ENCODE measurements at regions not wholly inside any gene's neighbourhood (a gene's known extent, or its start where the extent isn't known, plus 50 kb on each side); places are given as distances from the start of the nearest gene placed in this dataset.
A peak's percentile ranks its signal among the peaks of the same experiment; 100 is the strongest.

DNA sequence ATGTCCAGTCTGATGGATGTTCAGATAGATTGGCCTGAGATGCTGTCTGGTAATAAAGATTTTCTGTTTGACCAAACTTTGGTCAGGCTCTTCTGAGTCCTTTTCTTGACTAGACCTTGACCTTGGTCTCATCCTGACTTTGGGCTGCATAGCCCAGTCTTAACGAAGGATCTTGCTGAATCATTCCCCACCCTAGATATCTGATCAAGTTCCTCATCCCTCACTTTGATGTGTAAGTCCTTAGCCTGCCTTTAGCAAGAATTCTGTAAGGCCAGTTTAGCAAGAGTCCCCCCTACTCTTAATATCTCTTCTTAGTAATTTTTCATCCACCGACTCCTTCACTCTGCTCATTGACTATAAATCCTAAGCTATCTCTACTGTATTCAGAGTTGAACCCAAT, 244.4 kb upstream of the JADE1 start:
- no peak for DNase-seq

DNA sequence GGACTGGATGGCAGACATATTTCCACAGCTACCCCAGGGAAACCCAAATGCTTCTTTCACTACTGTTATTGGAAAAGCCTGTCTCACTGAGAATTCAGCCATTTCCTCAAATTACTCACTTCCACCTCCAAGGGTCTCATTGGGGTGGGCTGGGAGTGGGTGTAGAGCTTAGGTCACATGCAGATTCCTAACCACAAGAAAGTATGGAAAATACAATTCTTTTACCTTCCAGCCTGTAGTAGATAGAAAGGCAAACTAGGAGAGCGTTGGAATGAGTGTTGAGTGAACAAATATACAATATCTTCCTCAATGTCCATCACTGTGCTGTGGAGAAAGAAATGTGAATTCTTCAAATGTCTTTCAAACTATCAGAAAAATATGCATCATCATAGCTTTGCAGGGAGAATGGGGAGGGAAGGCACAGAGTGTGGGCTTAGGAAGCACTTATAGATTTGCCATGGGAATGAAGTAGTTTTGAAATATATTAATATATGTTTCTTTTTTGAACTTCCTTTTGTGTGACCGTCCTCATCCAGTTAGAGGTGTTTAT, 245.3 kb upstream of the JADE1 start:
- no peak for DNase-seq

DNA sequence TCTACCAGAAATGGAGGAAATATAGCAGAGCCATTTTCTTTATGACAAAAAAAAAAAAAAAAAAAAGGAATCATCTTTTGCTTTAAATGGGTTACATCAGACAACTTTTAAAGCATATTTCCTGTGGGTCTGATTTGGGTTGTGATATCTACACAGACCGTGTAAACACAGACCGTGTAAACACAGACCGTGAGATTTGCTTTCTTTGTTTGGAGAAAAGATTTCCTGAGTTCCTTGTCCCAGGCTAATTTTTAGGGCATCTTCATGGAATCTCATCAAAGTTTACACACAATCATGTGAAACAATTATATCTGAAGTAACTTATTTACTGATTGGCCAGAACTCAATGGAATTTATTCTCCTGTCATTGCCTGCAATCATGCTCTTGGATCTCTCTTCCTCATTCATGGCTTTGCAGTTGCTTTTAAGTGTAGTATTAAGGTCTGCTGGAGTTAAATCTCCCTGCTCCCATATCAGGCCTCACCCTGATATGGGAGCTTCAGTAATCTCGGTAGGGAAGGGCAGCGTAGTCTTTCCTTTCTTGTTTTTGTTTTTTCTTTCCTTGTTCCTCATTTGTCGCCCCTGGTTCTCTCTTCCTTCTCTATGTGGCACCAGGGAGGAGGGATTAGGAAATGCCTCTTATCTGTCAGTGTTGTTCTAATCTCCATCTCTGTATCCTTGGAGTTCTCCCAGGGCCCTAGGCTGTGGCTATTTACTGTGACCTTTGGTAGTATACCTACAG, 248.6 kb upstream of the JADE1 start:
- no peak for DNase-seq

DNA sequence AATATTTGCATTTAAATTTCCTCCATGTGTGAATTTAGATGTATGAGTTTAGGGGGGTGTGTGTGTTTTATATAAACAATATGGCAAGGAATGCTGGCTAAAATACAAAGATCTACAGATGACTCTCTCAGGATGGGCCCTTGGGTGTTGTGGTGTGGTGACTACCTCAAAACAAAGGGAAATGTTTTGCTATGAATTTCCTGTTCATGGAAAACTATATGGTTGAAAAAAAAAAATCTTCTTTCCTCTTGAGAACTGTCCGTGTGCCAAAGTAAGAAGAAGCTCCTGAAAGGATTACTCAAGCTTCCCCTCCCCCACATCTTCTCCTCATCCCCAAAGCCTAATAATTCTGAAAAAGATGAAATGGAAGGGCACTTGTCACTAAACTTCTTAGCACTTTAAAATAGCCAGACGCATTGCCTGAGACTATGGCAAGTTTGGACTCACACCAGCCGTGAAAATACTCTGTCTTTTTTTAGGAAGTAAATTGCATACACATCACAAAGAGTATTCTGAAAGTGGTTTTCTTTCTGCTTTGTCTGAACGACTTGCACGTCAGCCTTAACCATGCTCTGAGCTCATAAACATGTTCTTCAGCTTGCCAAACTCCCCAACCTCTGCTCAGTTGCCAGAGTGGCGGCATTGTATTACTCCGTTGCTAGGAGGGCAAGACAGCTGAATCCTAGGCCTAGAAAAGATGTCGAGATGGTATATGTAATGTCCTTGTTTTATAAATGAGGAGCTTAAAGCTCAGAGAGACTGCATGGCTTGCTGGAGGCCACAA, 250.4 kb upstream of the JADE1 start:
- DNase-seq, result no peak

DNA sequence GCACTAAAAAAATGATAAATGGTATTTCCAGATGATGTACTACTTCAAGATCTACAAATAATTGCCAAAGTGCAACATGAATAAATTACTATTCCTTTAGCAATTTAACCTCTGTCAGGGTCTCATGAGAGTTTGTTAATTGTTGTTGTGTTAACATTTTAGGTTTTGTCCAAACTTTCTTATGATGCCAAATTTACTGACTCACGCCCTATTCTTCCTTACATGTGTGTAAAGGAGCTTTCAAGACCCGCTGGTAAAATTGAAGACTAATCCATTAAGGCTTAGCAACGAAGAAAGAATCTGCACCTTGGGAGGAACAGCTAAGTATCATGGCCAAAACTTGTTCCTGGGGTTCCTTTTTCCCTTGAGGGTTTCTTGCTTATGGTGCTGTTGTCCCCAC, 252.7 kb upstream of the JADE1 start:
- DNase-seq, result no peak

DNA sequence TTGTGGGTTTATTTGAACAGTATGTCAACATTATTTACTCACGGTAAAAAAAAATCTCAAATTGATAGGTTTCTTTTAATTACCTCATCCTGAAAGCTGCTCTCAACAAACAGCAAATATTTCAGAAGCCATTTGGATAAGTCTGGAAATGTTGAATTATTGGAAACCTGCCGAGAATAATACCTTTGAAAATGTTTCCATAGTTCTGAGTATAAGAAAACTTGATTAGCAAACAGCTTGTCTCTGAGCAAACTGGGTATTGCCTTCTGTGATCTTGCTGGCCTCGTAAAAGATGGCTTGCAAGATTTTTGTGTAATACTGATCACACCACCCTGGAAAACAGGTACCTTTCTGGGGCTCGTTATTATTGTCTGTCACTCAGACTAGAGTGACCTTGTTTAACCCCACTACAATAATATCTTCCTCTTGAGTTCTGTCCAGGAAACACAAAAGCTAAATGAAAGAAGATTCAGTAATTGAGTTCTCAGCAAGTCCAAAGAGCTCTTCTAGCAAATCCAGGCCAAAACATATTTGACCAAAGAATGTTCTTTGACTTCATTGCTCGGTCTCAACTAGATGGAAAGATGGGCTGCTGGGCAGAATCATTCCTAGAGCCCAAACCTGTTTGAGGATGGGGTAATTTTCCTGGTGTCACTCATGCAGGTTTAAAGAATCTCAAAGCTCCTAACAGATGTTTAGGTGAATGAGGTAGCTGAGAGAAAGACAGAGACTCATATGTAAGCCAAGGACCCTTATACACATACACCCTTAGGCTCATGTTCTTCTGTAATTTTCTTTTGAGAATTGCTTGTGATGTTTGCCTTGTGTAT, 255.6 kb upstream of the JADE1 start:
- DNase-seq, result peak; percentile 40

DNA sequence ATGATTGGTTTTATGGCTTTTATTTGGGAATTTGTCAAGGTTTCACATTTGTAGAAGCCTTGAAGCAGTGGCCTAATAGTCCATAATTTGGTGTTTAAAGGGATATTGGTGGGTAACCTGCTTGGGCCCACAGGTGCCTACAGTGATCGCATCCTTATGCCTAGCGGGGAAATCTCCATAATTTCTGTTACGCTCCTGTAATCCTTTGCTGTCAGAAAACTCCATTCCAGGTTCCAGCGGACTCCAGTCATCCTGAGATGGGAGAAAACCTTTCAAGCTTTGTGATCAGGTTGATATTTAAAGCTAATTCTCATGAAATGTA, 257.0 kb upstream of the JADE1 start:
- DNase-seq, result no peak

DNA sequence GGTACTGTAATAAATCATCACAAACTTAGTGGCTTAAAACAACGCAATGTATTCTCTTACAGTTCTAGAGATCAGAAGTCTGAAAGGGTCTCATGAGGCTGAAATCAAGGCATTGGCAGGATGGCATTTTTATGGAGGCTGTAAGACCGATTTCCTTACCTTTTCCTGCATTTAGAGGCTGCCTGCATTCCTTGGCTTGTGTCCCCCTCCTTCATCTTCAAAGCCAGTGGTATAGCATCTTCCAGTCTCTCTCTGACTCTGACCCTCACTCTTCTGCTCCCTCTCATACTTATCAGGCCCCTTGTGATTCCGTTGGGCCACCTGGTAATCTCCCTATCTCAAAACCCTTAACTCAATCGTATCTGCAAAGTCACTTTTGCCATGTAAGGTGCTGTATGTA, 258.2 kb upstream of the JADE1 start:
- no peak for DNase-seq

DNA sequence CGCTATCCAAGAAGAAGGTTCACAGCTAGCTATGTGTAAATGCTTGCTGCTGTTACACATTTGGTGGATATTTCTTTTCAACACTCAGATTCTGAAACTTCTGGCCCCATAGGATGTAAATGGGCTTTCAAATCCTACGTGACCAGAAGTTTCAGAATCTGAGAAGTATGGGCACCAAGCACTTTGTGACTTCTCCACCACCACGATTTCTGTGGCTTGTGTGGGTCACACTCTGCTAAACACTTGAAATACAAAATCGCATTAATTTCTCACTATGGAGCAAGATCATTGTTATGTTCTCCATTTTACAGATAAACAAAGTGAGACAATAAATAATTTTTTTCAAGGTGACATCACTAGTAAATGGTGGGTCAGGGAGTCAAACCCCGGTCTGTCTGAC, 259.4 kb upstream of the JADE1 start:
- DNase-seq, result no peak

DNA sequence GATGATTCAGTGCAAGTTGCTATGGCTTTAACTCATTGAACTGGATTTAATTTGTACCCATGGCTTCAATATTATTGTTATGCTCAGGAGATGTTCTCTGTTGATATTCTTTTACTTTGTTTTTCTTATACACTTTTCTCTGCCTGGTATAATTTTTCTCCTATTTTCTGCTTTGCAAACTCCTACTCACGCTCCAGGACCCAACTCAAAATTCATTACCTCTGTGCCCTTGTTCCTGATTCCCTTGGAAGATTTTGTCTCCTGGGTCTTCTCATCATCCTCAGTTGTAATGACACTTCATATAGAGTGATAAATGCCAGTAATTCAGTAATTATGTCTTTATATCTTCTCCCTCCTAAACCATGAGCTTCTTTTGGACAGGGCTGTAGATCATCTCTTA, 259.9 kb upstream of the JADE1 start:
- DNase-seq, result no peak

DNA sequence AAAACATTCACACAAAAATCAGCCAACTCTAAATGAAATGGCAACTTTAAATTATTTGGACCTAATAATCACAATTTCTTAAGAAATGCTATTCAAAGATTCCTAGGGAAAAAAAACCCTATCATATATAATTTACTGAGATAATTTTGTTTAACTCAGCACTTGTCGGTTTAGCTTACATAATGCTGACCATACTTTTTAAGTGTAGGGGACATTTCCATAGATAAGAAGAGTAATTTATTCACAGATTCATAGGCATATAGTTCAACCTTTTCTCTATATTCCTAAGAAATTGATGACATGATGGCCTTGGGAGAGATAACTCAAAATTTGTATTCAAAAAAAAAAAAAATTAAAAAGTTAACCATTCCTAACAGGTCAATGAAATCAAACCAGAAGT, 260.8 kb upstream of the PGRMC2 start:
- no peak for DNase-seq

DNA sequence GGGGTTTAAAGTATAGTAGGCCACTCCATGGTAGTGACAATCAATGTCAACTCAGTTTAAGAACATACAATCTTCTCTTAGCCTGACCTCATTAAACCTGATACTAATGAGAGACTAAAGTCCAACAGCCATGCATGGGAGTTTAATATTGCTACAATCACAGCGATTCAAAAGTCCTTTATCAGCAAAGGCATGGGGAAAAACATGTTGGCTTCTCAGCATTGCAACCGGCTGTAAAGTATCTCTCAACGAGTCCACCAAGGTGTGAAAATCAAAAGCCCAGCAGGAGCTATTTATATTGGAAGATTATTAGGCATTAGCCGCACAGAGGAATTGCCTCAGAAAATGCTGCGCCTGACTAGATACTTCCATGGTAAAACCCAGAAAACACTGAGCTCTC, 256.7 kb upstream of the PGRMC2 start:
- no peak for DNase-seq

DNA sequence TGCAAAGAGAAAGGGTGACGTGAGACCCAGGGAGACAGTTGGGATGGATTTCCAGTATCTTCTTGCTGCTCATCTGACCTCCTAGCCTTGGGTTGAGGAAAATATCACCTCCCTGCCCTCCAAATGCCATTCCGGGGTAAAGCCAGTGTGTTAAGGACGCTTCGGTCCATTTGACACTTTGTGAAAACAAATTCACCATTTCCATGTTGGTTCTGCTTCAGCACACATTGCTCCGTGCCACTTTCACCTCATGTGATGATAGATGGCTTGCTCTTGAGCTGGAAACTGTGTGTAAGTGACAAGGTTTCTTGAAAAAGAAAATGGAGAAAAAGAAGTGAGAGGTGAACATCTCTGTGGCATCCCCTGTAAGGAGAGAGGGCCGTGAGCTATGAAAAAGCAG, 256.1 kb upstream of the PGRMC2 start:
- DNase-seq, result no peak

DNA sequence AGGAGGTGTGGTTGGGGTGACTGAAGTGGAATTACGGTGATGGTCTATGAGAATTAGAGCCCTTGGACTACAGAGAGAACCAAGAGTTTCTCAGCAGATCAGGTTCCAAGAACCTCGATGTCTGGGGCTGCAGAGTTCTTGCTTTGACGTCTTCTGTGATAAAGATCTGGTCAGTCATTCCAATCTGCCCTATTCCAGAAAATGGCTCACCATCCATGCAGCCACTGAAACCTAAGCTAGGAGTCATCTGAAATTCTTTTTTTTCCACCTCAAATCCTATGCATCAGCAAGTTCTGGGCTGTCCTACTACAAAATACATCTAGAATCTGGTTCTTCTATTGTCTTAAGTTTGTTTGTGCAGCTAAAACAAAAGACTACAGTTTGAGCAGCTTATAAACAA, 254.4 kb upstream of the PGRMC2 start:
- DNase-seq, result no peak

DNA sequence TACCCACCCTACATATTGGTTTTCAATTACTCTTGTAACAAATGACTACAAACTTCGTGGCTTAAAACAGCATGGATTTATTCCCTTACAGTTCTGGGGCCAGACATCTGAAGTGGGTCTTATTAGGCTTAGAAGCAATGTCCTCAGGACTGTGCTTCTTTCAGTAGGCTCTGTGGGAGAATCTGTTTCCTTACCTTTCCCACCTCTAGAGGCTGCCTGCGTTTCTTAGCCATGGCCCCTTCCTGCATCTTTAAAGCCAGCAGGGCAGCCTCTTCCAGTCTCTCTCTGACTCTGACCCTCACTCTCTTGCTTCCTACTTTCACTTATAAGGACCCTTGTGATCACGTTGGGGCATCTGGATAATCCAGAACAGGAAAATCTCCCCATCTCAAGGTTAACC, 252.5 kb upstream of the PGRMC2 start:
- DNase-seq, result no peak

DNA sequence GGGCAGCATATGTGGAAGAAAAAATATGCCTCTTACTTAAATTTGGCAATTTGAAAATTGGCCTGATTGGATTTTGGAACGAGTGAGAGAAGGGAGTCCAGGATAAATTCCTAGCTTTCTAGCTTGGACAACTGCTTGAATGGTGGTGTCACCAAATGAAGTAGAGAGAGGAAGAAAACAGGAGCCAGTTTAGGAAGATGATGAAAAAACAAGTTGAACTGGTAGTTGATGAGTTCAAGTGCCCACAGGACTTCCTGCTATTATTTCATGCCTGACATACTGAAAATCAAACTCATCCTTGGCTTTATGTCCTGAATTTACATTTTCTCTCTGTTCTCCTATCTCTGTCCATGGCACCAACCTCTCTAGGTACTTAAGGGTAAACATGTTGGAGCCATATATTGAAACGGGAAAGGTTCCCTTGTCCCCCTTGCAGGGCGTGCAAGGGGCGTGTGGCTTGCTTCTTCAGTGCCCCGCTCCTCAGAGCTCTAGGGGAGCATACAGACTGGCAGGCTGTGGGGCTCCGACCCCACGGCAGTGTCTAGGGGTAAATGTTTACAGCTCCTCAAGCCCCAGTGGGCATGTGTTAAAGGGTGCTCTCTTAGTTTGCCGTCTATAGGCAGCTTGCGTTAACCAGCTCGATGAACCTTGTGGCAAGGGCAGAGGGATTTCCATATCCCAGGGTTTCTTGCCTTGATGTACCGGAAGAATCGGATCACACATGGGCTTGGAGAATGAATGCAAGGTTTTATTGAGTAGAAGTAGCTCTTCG, 250.7 kb upstream of the PGRMC2 start:
- DNase-seq, result no peak

DNA sequence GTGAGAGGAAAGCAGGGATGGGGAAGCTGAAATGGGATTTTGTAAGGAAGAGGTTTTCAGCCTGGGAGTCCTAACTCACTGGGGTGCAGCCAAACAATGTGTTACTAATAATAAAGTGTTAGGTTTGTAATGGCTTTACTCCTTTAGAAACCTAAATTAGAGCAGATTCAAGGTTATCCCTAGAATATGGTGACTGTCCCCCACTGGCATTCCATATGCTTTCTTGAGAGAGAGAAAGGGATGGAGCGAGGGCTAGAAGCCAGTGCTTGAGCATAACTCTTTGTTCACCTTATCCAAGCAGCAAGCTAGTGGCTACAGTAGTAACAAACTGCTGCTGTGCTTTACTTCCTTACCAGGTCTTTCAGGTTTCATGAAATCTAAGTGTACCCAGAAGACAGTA, 249.1 kb upstream of the PGRMC2 start:
- no peak for DNase-seq

DNA sequence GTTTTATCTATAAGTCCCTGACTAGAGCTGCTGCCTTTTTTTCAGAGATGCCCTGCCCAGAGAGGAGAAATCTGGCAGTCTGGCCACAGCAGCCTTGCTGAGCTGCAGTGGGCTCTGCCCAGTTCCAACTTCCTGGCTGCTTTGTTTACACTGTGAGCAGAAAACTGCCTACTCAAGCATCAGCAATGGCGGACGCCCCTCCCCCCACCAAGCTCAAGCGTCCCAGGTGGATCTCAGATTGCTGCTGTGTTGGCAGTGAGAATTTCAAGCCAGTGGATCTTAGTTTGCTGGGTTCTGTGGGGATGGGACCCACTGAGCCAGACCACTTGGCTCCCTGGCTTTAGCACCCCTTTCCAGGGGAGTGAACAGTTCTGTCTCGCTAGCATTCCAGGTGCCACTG, 247.9 kb upstream of the PGRMC2 start:
- peak; percentile 1 for DNase-seq

DNA sequence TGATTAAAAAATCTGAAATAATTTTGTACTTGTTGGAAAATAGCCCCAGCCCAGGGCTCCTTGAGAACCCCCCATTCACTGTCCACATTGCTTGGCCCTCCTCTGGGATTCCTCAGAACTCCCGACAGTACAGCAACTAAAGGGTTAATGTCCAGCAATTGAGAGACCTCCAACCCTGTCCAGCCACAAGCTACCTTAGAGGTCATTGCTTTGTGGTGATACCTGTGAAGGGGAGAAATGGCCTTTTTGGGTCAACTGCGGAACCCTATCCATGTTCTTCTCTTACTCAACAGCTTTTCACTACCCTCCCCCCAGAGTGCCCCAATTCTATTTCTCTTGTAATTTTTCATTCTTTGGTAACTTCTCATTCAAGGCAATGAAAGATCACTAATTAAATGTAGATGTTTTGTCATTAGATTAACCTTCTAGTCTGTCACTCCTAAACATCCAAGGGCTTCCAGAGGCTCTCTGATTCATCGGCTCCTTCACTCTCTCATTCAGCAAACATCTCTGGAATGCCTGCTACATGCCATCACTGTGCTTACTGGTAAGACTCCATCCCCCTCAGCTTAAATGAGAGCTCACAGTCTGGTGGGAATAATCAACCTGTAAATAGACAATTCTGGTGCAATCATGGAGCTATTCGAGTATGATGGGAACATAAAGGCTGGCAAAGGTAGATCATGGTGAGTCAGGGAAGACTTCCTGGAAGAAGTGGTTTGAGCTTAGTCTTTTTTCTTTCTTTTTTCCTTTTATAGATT, 241.4 kb upstream of the PGRMC2 start:
- no peak for DNase-seq

DNA sequence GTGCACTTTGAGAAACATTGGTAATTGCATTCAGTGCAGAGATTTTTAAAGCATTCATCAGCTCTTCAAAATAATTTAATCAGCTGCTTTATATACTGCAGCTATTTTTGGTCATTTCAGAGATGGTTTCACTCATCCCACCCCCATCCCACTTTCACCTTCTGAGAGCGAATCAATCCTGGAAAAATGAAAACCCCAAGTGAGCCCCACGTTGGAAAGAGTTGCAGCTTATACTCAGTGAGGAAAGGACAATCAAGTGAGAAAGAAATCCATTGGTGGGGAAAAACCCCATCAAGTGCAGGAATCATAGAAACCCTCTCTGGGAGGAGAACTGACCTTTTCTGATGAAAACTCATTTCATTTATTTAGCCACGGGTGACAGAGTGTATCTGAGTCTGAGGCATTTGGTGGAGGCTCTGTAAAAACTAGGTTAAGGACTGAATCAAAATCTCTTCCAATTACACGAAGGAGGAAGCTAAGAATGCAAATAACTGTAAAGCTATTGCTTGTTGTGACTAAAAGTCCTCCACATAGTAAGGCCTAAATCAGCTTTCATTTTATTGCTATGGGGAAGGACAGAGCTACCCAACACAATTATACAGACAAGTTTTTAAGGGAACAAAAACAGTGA, 240.4 kb upstream of the PGRMC2 start:
- no peak for DNase-seq

DNA sequence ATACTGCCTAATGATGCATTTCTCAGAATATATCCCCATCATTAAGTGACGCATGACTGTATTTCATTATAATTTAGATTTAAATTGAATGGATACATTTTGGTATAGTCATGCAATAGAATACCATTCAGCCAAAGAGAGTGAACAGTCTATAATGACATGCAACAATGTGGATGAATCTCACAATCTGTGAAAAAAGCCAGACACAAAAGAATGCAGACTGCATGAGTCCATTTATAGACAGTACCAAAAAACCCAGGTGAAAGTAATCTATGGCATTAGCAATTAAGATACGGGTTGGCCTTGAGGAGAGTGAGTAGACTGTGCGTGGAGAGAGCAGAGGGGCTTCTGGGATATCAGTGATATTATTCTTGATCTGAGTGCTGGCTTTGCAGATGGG, 239.7 kb upstream of the PGRMC2 start:
- DNase-seq, result no peak

All from NCI-H2171 treated with DMSO at 0.1 percent for 48 hours (cell line).